HL-60 (cell line): ENCODE measurements at regions not wholly inside any gene's neighbourhood (a gene's known extent, or its start where the extent isn't known, plus 50 kb on each side); places are given as distances from the start of the nearest gene placed in this dataset.

Source experiments
- DNase-seq, 2 experiments: peaks; one replicate each; pipeline ENCODE4 v3.0.0-alpha.2; 2010 to 2020; ENCODE audit warnings: low read depth in 1 of 2, low spot score in 1 of 2
- H3K27ac ChIP-seq: fragments of 250-450 bp; sonication (Bioruptor Pico); replicated peaks from 2 replicates; pipeline ENCODE4 v1.5.1; 2020; ENCODE audit warnings: mild to moderate bottlenecking, moderate library complexity
- H3K27me3 ChIP-seq: fragments of 250-450 bp; sonication (Bioruptor Pico); 2 replicates; pipeline ENCODE4 v1.5.1; 2021; ENCODE audit warnings: mild to moderate bottlenecking, moderate library complexity; ENCODE audit not compliant: insufficient read depth, poor library complexity, severe bottlenecking
- H3K4me3 ChIP-seq: replicated peaks from 2 replicates; pipeline ENCODE4 v1.5.1; 2011; ENCODE audit warnings: mild to moderate bottlenecking, control low read depth, low read length; ENCODE audit not compliant: insufficient read depth
- CTCF ChIP-seq: IDR thresholded peaks from one replicate; pipeline ENCODE4 v1.5.1; 2011; ENCODE audit warnings: low read length, control low read depth, inconsistent platforms; ENCODE audit not compliant: insufficient read depth
- GABPA ChIP-seq: IDR thresholded peaks from 2 replicates; pipeline ENCODE4 v1.6.1; 2012; ENCODE audit warnings: low read depth
- POLR2AphosphoS5 ChIP-seq: IDR thresholded peaks from 2 replicates; pipeline ENCODE4 v1.6.1; 2012; ENCODE audit warnings: low read depth
- REST ChIP-seq: IDR thresholded peaks from 2 replicates; pipeline ENCODE4 v1.6.1; 2012; ENCODE audit warnings: low read depth; ENCODE audit not compliant: insufficient replicate concordance
- SPI1 ChIP-seq: IDR thresholded peaks from 2 replicates; pipeline ENCODE4 v1.6.1; 2012; ENCODE audit warnings: low read depth, mild to moderate bottlenecking, borderline replicate concordance

- H3K27me3 ChIP-seq, result no peaks in the 10 kb centered on the region
- TF ChIP-seq POLR2AphosphoS5 (no peak), SPI1 (no peak), CTCF (no peak), REST (no peak), GABPA (no peak)
- DNase-seq, result no peak
Observed at GRCh38 chr11:96459751-96460150, 69.9 kb downstream of the JRKL start.

DNA sequence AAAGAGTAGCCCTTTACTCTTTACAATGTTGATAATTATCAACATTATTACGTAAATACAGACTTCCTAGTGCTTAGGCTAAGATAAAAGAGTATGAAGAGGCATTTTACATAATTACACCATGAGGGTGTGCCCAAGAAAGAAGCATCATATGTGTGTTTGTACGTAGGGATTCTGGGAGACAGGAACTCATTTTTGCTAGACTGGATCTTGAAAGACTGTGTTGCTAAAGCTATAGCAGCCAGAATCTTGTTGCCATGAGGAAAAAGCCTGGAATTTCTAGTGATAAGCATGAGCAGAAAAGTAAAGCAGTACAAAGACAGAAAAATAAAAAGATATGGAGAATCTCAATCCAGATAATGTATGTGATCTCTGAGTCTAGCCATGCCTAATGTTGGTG is 72.1 kb downstream of the JRKL start:
- H3K27me3 ChIP-seq, result no peaks in the 10 kb centered on the region
- TF ChIP-seq REST (no peak), POLR2AphosphoS5 (no peak), CTCF (no peak), GABPA (no peak), SPI1 (no peak)

More at GRCh38 chr11:96459751-96460150, 69.9 kb downstream of the JRKL start:
- Histone ChIP-seq H3K27ac (no peak overlapping the region), H3K4me3 (no peak overlapping the region)

DNA sequence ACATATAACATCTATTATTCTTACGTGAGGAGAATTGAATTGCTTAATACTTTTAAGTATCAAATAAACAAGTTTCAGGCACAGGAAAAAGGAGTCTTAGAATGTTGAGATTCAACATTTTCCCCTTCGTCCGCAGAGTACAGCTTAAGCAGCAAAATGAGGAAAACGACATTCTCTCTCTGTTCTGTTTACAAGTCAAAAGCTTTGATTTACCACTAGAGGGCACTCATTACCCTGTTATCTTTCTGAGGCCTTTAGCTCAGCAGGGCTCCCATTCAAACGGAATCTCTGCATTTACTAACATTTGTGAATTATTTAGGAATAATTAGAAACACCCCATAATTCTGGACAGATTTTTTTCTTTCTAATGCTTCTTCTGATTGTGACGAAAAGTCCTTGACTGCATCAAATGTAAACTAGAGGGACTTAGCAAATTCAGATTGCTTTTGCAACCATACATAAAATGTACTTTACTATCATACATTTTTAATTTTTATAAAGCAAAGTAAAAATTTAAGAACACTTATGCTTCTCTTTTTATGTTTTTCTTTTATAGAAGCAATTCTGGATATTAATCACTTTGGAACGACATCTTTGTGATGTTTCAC is 75.0 kb downstream of the JRKL start:
- TF ChIP-seq GABPA (no peak), CTCF (peak; percentile 41)
- DNase-seq, result peak; percentile 26 to 28
- Histone ChIP-seq H3K27me3 (no peaks in the 10 kb centered on the region), H3K27ac (no peak overlapping the region), H3K4me3 (no peak overlapping the region)

More for the DNA sequence above, 72.1 kb downstream of the JRKL start:
- Histone ChIP-seq H3K27ac (no peak overlapping the region), H3K4me3 (no peak overlapping the region)
- DNase-seq, result no peak

- Histone ChIP-seq H3K4me3 (no peak overlapping the region), H3K27ac (no peak overlapping the region), H3K27me3 (no peaks in the 10 kb centered on the region)
- TF ChIP-seq CTCF (no peak), GABPA (no peak), REST (no peak), POLR2AphosphoS5 (no peak), SPI1 (no peak)
- no peak for DNase-seq
Observed at GRCh38 chr11:96465512-96465911, 75.7 kb downstream of the JRKL start.
